H9 (cell line): ENCODE measurements at regions not wholly inside any gene's neighbourhood (a gene's known extent, or its start where the extent isn't known, plus 50 kb on each side); places are given as distances from the start of the nearest gene placed in this dataset.

Experiments used
- DNase-seq: peaks from one replicate; pipeline ENCODE4 v3.0.0-alpha.2; 2017
- H2AFZ ChIP-seq: one replicate; pipeline ENCODE4 v1.6.1; 2013; ENCODE audit warnings: mild to moderate bottlenecking, low read length, control low read depth, moderate library complexity
- H2AK5ac ChIP-seq: 2 replicates; pipeline ENCODE4 v1.6.1; 2013; ENCODE audit warnings: low read length, control low read depth, mixed read lengths; ENCODE audit not compliant: insufficient read length
- H2BK120ac ChIP-seq: one replicate; pipeline ENCODE4 v1.6.1; 2013; ENCODE audit warnings: low read depth, mild to moderate bottlenecking, low read length, control low read depth, inconsistent platforms; ENCODE audit not compliant: poor library complexity, severe bottlenecking
- H2BK12ac ChIP-seq: 2 replicates; pipeline ENCODE4 v1.6.1; 2013; ENCODE audit warnings: low read length, control low read depth, mixed read lengths, low read depth; ENCODE audit not compliant: insufficient read length
- H2BK15ac ChIP-seq: 2 replicates; pipeline ENCODE4 v1.6.1; 2013; ENCODE audit warnings: low read depth, low read length, control low read depth
- H2BK20ac ChIP-seq: one replicate; pipeline ENCODE4 v1.6.1; 2013; ENCODE audit warnings: low read depth, mild to moderate bottlenecking, low read length, control low read depth, inconsistent platforms; ENCODE audit not compliant: poor library complexity, severe bottlenecking
- H2BK5ac ChIP-seq: 2 replicates; pipeline ENCODE4 v1.6.1; 2013; ENCODE audit warnings: low read length, control low read depth, mixed read lengths; ENCODE audit not compliant: insufficient read length
- H3K14ac ChIP-seq: 2 replicates; pipeline ENCODE4 v1.6.1; 2013; ENCODE audit warnings: low read length, control low read depth; ENCODE audit not compliant: insufficient read depth
- H3K18ac ChIP-seq: 2 replicates; pipeline ENCODE4 v1.6.1; 2013; ENCODE audit warnings: low read depth, mild to moderate bottlenecking, mixed read lengths, low read length, control low read depth; ENCODE audit not compliant: insufficient read length
- H3K23ac ChIP-seq: 2 replicates; pipeline ENCODE4 v1.6.1; 2013; ENCODE audit warnings: low read length, control low read depth, mixed read lengths, low read depth; ENCODE audit not compliant: insufficient read length
- H3K23me2 ChIP-seq: 2 replicates; pipeline ENCODE4 v1.6.1; 2013; ENCODE audit warnings: low read depth, mild to moderate bottlenecking, mixed read lengths, low read length, control low read depth; ENCODE audit not compliant: insufficient read length, poor library complexity, severe bottlenecking
- H3K27ac ChIP-seq: 2 replicates; pipeline ENCODE4 v1.5.1; 2013; ENCODE audit warnings: low read length, control low read depth, mixed read lengths, low read depth; ENCODE audit not compliant: insufficient read length
- H3K27me3 ChIP-seq: 2 replicates; pipeline ENCODE4 v1.6.1; 2013; ENCODE audit warnings: low read length, control low read depth, inconsistent platforms; ENCODE audit not compliant: insufficient read depth
- H3K4ac ChIP-seq: 2 replicates; pipeline ENCODE4 v1.6.1; 2013; ENCODE audit warnings: low read depth, mild to moderate bottlenecking, control low read depth, inconsistent platforms, low read length, moderate library complexity
- H3K4me1 ChIP-seq: 2 replicates; pipeline ENCODE4 v1.6.1; 2013; ENCODE audit warnings: low read length, control low read depth, inconsistent platforms; ENCODE audit not compliant: insufficient read depth
- H3K4me2 ChIP-seq: 2 replicates; pipeline ENCODE4 v1.6.1; 2013; ENCODE audit warnings: low read length, control low read depth, mixed read lengths; ENCODE audit not compliant: insufficient read length, insufficient read depth
- H3K56ac ChIP-seq: 2 replicates; pipeline ENCODE4 v1.6.1; 2013; ENCODE audit warnings: low read depth, mild to moderate bottlenecking, mixed read lengths, low read length, control low read depth; ENCODE audit not compliant: insufficient read length
- H3K79me1 ChIP-seq: 2 replicates; pipeline ENCODE4 v1.6.1; 2013; ENCODE audit warnings: low read depth, mild to moderate bottlenecking, moderate library complexity, low read length, control low read depth, inconsistent platforms; ENCODE audit not compliant: insufficient read depth, poor library complexity, severe bottlenecking
- H3K79me2 ChIP-seq: 2 replicates; pipeline ENCODE4 v1.6.1; 2013; ENCODE audit warnings: low read length, control low read depth, inconsistent platforms; ENCODE audit not compliant: insufficient read depth
- H3K9ac ChIP-seq: 2 replicates; pipeline ENCODE4 v1.6.1; 2013; ENCODE audit warnings: low read length, control low read depth, mixed read lengths; ENCODE audit not compliant: insufficient read length; ENCODE audit errors: extremely low read depth
- H3K9me3 ChIP-seq: one replicate; pipeline ENCODE4 v1.6.1; 2013; ENCODE audit warnings: low read depth, low read length, inconsistent platforms; ENCODE audit not compliant: control insufficient read depth
- H3T11ph ChIP-seq: one replicate; pipeline ENCODE4 v1.6.1; 2013; ENCODE audit warnings: mild to moderate bottlenecking, low read length, control low read depth, inconsistent platforms
- H4K20me1 ChIP-seq: one replicate; pipeline ENCODE4 v1.6.1; 2013; ENCODE audit not compliant: control insufficient read depth, insufficient read length, insufficient read depth
- H4K5ac ChIP-seq: 2 replicates; pipeline ENCODE4 v1.6.1; 2013; ENCODE audit warnings: low read depth, mild to moderate bottlenecking, mixed read lengths, low read length, control low read depth; ENCODE audit not compliant: insufficient read length
- H4K8ac ChIP-seq: replicated peaks from 2 replicates; pipeline ENCODE4 v1.6.1; 2013; ENCODE audit warnings: low read length, control low read depth, mixed read lengths, low read depth; ENCODE audit not compliant: insufficient read length
- H4K91ac ChIP-seq: 2 replicates; pipeline ENCODE4 v1.6.1; 2013; ENCODE audit warnings: low read depth, mild to moderate bottlenecking, moderate library complexity, mixed read lengths, low read length, control low read depth; ENCODE audit not compliant: insufficient read length
- H3K27ac Mint-ChIP-seq, 3 experiments: 2 replicates in 2 of 3; 3 replicates in 1 of 3; pipeline ENCODE4 v1.8.0; 2020 to 2021; ENCODE audit warnings: mixed read lengths in 3 of 3, mild to moderate bottlenecking in 1 of 3, moderate library complexity in 1 of 3
- H3K27me3 Mint-ChIP-seq: 2 replicates; pipeline ENCODE4 v1.8.0; 2021; ENCODE audit warnings: low read depth, mild to moderate bottlenecking, moderate library complexity, mixed read lengths
- H3K36me3 Mint-ChIP-seq, 3 experiments: 2 replicates in 2 of 3; 3 replicates in 1 of 3; pipeline ENCODE4 v1.8.0; 2020 to 2021; ENCODE audit warnings: low read depth in 3 of 3, mixed read lengths in 3 of 3; ENCODE audit not compliant: insufficient read depth in 1 of 3
- H3K4me1 Mint-ChIP-seq, 2 experiments: 2 replicates each; pipeline ENCODE4 v1.8.0; 2020; ENCODE audit warnings: mixed read lengths in 2 of 2
- H3K4me3 Mint-ChIP-seq, 2 experiments: 2 replicates in 1 of 2; 3 replicates in 1 of 2; pipeline ENCODE4 v1.8.0; 2020 to 2021; ENCODE audit warnings: mild to moderate bottlenecking in 2 of 2, mixed read lengths in 2 of 2, moderate library complexity in 1 of 2
- H3K9me3 Mint-ChIP-seq, 2 experiments: 2 replicates in 1 of 2; 3 replicates in 1 of 2; pipeline ENCODE4 v1.8.0; 2020; ENCODE audit warnings: mild to moderate bottlenecking in 2 of 2, mixed read lengths in 2 of 2, moderate library complexity in 1 of 2
- WGBS: extraction: QIAGEN DNeasy Blood & Tissue Kit; methylation state at CpG from one replicate; pipeline ENCODE4 v1.1.7; 2013; ENCODE audit warnings: missing lambda C conversion rate, low lambda C conversion rate, mixed read lengths; ENCODE audit not compliant: insufficient read length; ENCODE audit errors: extremely low coverage; 5-methylcytosine and 5-hydroxymethylcytosine counted together
- TF ChIP-seq, protein P1 (sequence below): fragments of 200-600 bp; sonication (generic); conservative IDR thresholded peaks from 3 replicates; pipeline ENCODE4 v1.8.0; 2021; ENCODE audit warnings: antibody characterized with exemption, mild to moderate bottlenecking

DNA sequence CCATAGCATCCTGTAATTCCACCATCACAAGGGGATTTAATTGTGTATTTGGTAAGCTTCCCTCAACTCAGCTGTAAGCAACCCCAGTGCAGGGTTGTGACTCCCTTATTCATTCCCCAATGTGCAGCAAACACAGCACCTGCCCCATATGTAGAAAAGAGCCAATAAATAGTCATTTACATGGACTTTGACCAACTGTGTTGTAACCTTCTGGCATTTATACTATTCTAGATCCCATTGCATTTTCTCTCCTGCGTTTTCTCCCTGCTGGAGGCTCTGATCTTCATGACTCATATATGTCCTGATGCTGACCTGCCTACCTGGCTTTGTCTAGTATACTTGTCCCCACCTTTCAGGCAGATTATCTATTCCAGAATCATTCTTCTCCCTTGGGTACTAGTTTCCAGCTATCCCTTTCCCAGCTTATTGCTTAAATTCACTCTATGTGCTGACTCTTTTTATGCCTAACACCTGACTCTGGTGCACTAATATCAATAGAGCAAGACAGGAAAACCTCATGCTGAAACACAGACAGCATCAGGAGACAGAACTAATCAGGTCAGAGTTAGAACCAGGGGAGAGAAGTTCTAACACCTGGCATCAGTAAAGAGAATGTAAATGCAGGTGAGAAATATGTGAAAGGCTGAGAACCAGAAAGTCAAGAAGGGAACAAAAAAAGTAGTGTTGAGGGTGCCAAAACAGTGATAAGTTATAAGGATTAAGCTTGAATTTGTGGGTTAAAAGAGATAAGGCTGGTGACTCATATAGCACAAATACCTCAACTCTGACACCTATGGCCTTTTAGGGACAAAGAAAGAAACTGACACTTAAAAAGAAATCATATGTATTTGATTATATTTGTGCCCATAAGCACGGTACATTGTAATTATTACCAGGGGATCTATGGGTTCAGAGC, 402.7 kb downstream of the IPMK start:
- Histone ChIP-seq H3K79me2 (no peaks in the 10 kb centered on the region), H4K91ac (no peak overlapping the region), H2AK5ac (no peak overlapping the region), H3K9ac (no peak overlapping the region), H2BK120ac (no peak overlapping the region), H3K4me2 (no peak overlapping the region), H4K8ac (no peak overlapping the region), H3K9me3 (no peaks in the 10 kb centered on the region), H4K20me1 (no peaks in the 10 kb centered on the region), H3K27me3 (no peaks in the 10 kb centered on the region), H3T11ph (no peak overlapping the region), H3K23ac (no peak overlapping the region), H3K18ac (no peak overlapping the region), H3K14ac (no peak overlapping the region), H2BK15ac (no peak overlapping the region), H2AFZ (no peak overlapping the region), H3K4me1 (no peaks in the 10 kb centered on the region), H4K5ac (no peak overlapping the region), H3K79me1 (no peaks in the 10 kb centered on the region), H3K27ac (no peak overlapping the region), H3K4ac (no peak overlapping the region), H2BK20ac (no peak overlapping the region), H3K56ac (no peak overlapping the region), H2BK12ac (no peak overlapping the region), H2BK5ac (no peak overlapping the region), H3K23me2 (no peaks in the 10 kb centered on the region)
- H3K27me3 Mint-ChIP-seq = no peaks in the 10 kb centered on the region
- no CpG with 5 or more reads among the region's 2 CpGs for WGBS
- no peaks in the 10 kb centered on the region for H3K9me3 Mint-ChIP-seq
- peaks cover 0 to 4% (median 0%) of the 10 kb centered on the region in 3 experiments; a peak in 1 of 7 replicates for H3K36me3 Mint-ChIP-seq
- TF ChIP-seq, protein P1, sequence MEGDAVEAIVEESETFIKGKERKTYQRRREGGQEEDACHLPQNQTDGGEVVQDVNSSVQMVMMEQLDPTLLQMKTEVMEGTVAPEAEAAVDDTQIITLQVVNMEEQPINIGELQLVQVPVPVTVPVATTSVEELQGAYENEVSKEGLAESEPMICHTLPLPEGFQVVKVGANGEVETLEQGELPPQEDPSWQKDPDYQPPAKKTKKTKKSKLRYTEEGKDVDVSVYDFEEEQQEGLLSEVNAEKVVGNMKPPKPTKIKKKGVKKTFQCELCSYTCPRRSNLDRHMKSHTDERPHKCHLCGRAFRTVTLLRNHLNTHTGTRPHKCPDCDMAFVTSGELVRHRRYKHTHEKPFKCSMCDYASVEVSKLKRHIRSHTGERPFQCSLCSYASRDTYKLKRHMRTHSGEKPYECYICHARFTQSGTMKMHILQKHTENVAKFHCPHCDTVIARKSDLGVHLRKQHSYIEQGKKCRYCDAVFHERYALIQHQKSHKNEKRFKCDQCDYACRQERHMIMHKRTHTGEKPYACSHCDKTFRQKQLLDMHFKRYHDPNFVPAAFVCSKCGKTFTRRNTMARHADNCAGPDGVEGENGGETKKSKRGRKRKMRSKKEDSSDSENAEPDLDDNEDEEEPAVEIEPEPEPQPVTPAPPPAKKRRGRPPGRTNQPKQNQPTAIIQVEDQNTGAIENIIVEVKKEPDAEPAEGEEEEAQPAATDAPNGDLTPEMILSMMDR = no peak
- DNase-seq = no peak
- no peak overlapping the region for H3K4me3 Mint-ChIP-seq
- peaks cover 6 to 11% of the 10 kb centered on the region in 2 experiments for H3K4me1 Mint-ChIP-seq
- no peak overlapping the region for H3K27ac Mint-ChIP-seq
